ENCODE measurements at regions not wholly inside any gene's neighbourhood (a gene's known extent, or its start where the extent isn't known, plus 50 kb on each side); places are given as distances from the start of the nearest gene placed in this dataset.
A peak's percentile ranks its signal among the peaks of the same experiment; 100 is the strongest.

DNA sequence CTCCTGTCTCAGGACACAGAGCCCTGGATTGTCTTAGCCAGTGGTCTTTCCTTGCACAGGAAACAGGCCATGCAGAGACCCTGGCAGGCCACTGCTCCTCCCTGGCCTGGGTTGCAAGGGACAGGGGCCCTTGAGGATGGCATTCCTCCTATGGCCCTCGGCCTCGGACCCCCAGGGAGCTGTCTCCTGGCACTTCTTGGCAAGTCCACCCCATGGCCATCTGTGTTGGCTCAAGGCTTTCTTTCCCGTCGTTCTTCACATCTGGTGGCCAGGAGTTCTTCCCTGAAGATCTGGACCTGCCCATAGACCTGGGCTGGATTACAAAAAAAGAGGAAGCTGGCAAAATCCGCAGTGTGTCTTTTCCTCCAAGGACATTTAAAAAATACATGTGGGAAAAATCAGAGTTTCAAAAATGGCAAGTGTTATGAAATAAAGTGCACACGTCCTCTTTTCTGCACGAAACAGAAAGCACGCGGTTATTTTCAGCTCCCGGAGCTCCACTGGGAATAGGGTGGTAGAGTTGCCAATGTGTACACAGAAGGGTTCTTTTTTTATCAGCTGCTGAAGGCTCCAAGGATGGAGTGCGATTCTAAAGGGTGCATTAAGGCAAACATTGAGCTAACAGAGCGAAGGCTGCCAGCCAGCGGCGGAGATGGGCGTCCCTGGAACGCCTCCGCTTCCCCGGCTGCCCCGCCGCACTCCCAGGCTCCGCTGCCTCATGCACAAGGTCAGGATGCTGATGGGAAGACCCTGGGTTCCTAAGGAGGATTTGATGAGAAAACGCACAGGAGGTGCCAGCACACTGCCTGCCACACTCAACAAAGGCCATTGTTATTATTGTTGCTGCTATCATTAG, 62.8 kb upstream of the FAM20C start:
- peaks cover 5 to 6% of the 10 kb centered on the region in 2 donors for H3K4me1 ChIP-seq
- peak overlapping the region; percentile 16 to 27 for H3K4me3 ChIP-seq
- peak in 1 of 2 donors; percentile 86 for DNase-seq (ENCODE audit: low spot score in 2 of 2)
- TF ChIP-seq, protein P1, sequence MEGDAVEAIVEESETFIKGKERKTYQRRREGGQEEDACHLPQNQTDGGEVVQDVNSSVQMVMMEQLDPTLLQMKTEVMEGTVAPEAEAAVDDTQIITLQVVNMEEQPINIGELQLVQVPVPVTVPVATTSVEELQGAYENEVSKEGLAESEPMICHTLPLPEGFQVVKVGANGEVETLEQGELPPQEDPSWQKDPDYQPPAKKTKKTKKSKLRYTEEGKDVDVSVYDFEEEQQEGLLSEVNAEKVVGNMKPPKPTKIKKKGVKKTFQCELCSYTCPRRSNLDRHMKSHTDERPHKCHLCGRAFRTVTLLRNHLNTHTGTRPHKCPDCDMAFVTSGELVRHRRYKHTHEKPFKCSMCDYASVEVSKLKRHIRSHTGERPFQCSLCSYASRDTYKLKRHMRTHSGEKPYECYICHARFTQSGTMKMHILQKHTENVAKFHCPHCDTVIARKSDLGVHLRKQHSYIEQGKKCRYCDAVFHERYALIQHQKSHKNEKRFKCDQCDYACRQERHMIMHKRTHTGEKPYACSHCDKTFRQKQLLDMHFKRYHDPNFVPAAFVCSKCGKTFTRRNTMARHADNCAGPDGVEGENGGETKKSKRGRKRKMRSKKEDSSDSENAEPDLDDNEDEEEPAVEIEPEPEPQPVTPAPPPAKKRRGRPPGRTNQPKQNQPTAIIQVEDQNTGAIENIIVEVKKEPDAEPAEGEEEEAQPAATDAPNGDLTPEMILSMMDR (IDR thresholded peaks at IDR 0.05): no peak
- no peaks in the 10 kb centered on the region for H3K9me3 ChIP-seq
- peak overlapping the region; percentile 41 to 66 for H3K27ac ChIP-seq
- intact Hi-C loops (cut with DNase I): loop anchor here (1.0 kb wide), 1 partner anchor 20 kb away; no protein-coding TSS in a partner anchor
- no peaks in the 10 kb centered on the region for H3K36me3 ChIP-seq
- H3K27me3 ChIP-seq: no peaks in the 10 kb centered on the region

DNA sequence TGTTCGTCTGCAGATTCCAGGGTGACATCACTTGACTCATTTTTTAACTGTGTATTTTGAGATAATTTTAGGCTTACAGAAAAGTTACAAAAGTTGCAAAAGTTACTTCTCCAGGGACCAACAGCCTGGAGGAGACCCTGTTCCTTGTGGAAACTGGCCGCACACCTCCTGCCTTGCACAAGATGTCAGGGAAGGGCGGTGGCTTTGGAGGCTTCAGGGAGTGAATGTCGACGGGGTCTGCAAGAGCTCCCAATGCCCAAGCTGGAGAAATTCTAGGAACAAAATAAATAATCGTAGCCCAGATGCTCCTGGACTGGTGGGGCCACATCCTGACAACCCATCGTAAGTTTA, 62.2 kb upstream of the FAM20C start:
- H3K27me3 ChIP-seq: no peaks in the 10 kb centered on the region
- TF ChIP-seq, protein P1 (IDR thresholded peaks at IDR 0.05): no peak
- H3K27ac ChIP-seq: peak overlapping the region; percentile 9 to 66
- H3K4me3 ChIP-seq: peak overlapping the region; percentile 16 to 27
- intact Hi-C loops (cut with DNase I): no loop called here
- peaks cover 5 to 6% of the 10 kb centered on the region in 2 donors for H3K4me1 ChIP-seq
- no peaks in the 10 kb centered on the region for H3K36me3 ChIP-seq
- DNase-seq (ENCODE audit: low spot score in 2 of 2): no peak
- H3K9me3 ChIP-seq: no peaks in the 10 kb centered on the region

- intact Hi-C loops (cut with DNase I): no loop called here
- Histone ChIP-seq H3K36me3 (no peaks in the 10 kb centered on the region), H3K27ac (no peak overlapping the region), H3K9me3 (no peaks in the 10 kb centered on the region), H3K4me1 (peaks cover 5 to 6% of the 10 kb centered on the region in 2 donors), H3K27me3 (no peaks in the 10 kb centered on the region), H3K4me3 (no peak overlapping the region)
- no peak for DNase-seq (ENCODE audit: low spot score in 2 of 2)
- TF ChIP-seq, protein P1 (IDR thresholded peaks at IDR 0.05): no peak
These were observed 61.2 kb upstream of the FAM20C start for GRCh38 chr7:130875-131780.

- Histone ChIP-seq H3K27me3 (no peaks in the 10 kb centered on the region), H3K9me3 (no peaks in the 10 kb centered on the region), H3K4me3 (no peak overlapping the region), H3K36me3 (no peaks in the 10 kb centered on the region), H3K27ac (no peak overlapping the region), H3K4me1 (peaks cover 5 to 6% of the 10 kb centered on the region in 2 donors)
- intact Hi-C loops (cut with DNase I): no loop called here
- TF ChIP-seq, protein P1 (IDR thresholded peaks at IDR 0.05): no peak
- DNase-seq (ENCODE audit: low spot score in 2 of 2): no peak
These were observed 60.4 kb upstream of the FAM20C start for GRCh38 chr7:131781-132482.

- H3K27me3 ChIP-seq: no peaks in the 10 kb centered on the region
- TF ChIP-seq, protein P1 (IDR thresholded peaks at IDR 0.05): no peak
- no peak overlapping the region for H3K4me3 ChIP-seq
- H3K4me1 ChIP-seq: peaks cover 5 to 6% of the 10 kb centered on the region in 2 donors
- no peak for DNase-seq (ENCODE audit: low spot score in 2 of 2)
- no peak overlapping the region for H3K27ac ChIP-seq
- intact Hi-C loops (cut with DNase I): no loop called here
- no peaks in the 10 kb centered on the region for H3K9me3 ChIP-seq
- H3K36me3 ChIP-seq: no peaks in the 10 kb centered on the region
These were observed 59.5 kb upstream of the FAM20C start for GRCh38 chr7:132899-133298.
